Thymus (tissue), 11 donors: ENCODE measurements at regions not wholly inside any gene's neighbourhood (a gene's known extent, or its start where the extent isn't known, plus 50 kb on each side); places are given as distances from the start of the nearest gene placed in this dataset.
A peak's percentile ranks its signal among the peaks of the same experiment; 100 is the strongest.

Experiments
- DNase-seq, 9 donors: peaks; one replicate each; pipeline ENCODE4 v3.0.0-alpha.2; 2013; ENCODE audit warnings: low spot score in 9 of 9, low read depth in 6 of 9, missing footprints in 1 of 9
- H3K27ac ChIP-seq, 2 donors: one replicate each; pipeline ENCODE4 v1.5.1; 2013; ENCODE audit warnings: control low read depth in 1 of 2, low read depth in 1 of 2, low read length in 1 of 2, mild to moderate bottlenecking in 1 of 2, moderate library complexity in 1 of 2
- H3K27me3 ChIP-seq, 2 donors: one replicate each; pipeline ENCODE4 v1.5.1; 2013; ENCODE audit warnings: low read length in 1 of 2; ENCODE audit not compliant: control insufficient read depth in 2 of 2, insufficient read depth in 1 of 2
- H3K36me3 ChIP-seq, 2 donors: one replicate each; pipeline ENCODE4 v1.5.1; 2013; ENCODE audit warnings: low read length in 1 of 2, mild to moderate bottlenecking in 1 of 2, moderate library complexity in 1 of 2; ENCODE audit not compliant: control insufficient read depth in 2 of 2, insufficient read depth in 2 of 2
- H3K4me1 ChIP-seq, 2 donors: one replicate each; pipeline ENCODE4 v1.5.1; 2013; ENCODE audit warnings: low read length in 2 of 2; ENCODE audit not compliant: control insufficient read depth in 2 of 2, insufficient read depth in 2 of 2
- H3K4me3 ChIP-seq, 2 donors: one replicate each; pipeline ENCODE4 v1.5.1; 2013; ENCODE audit warnings: low read length in 2 of 2, control low read depth in 1 of 2, mild to moderate bottlenecking in 1 of 2
- H3K9me3 ChIP-seq, 2 donors: one replicate each; pipeline ENCODE4 v1.5.1; 2013; ENCODE audit warnings: low read length in 1 of 2, mild to moderate bottlenecking in 1 of 2; ENCODE audit not compliant: control insufficient read depth in 2 of 2, insufficient read depth in 1 of 2
- WGBS: extraction: QIAGEN DNeasy Blood & Tissue Kit; methylation state at CpG from one replicate; pipeline ENCODE4 v1.1.7; 2013; 5-methylcytosine and 5-hydroxymethylcytosine counted together
- donor health status: healthy.

DNA sequence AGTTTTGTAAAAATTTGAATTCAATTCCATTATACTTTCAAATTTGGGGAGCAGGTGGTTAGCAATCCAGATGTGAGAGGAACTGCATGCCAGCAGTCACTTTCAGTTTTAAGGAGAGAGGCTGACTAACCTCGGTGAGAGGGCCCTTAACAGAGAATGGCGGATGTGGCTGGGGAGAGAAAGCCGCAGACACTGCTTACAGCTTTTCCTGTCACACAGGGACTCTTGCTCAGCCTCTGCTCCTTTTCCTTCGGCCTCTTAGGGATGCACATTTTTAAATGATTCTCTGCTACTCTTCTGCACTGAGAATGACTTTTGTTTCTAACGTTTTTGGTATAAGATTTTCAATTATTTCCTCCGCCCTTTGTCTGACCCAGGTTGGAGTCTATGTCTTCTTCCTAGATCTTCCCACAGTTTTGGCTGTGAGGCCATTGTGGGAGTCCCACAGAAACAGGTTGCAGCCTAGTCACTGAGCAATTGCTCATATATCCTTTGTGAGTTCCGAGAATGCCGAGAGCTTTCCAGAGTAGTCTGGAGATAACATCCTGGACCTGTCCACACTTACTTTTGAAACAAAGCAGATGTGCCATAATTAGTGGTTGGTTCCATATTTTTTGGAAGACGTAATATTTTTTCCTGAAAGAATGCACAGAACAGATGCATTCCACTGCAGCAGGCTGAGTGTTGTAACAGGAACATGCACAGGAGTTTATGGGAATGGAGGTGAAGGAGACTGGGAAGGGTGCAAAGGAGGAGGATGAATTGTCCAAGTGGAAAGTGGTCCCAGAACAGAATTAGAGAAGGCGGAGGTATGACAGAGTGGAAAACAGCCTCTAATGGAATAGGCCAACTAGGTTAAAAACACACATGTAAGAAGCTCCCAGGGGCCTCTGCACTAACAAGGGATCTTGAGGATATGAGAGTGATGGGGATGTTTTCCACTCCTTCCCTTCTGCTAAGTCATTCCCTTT is 168.0 kb upstream of the ZNF32 start:
- Histone ChIP-seq H3K27me3 (no peaks in the 10 kb centered on the region), H3K4me1 (peaks cover 9 to 29% of the 10 kb centered on the region in 2 donors), H3K4me3 (no peak overlapping the region), H3K27ac (peak overlapping the region in 1 of 2 donors; percentile 73), H3K9me3 (no peaks in the 10 kb centered on the region), H3K36me3 (no peaks in the 10 kb centered on the region)
- peak; percentile 42 to 92 (median 72) for DNase-seq
- 24% methylated on average over 10 of the region's 10 CpGs for WGBS

- DNase-seq, result no peak
- no peaks in the 10 kb centered on the region for H3K27me3 ChIP-seq
- peak overlapping the region in 1 of 2 donors; percentile 73 for H3K27ac ChIP-seq
- H3K9me3 ChIP-seq, result no peaks in the 10 kb centered on the region
- no peak overlapping the region for H3K4me3 ChIP-seq
- no peaks in the 10 kb centered on the region for H3K36me3 ChIP-seq
- WGBS, result 95% methylated on average over 2 of the region's 2 CpGs
- H3K4me1 ChIP-seq, result peaks cover 9 to 30% of the 10 kb centered on the region in 2 donors
These were observed 166.7 kb upstream of the ZNF32 start for GRCh38 chr10:43815181-43815885.

GRCh38 chr10:43814663-43815062 is 166.0 kb upstream of the ZNF32 start:
- Histone ChIP-seq H3K27me3 (no peaks in the 10 kb centered on the region), H3K4me3 (no peak overlapping the region), H3K4me1 (peaks cover 9 to 33% of the 10 kb centered on the region in 2 donors), H3K27ac (no peak overlapping the region), H3K9me3 (no peaks in the 10 kb centered on the region), H3K36me3 (no peaks in the 10 kb centered on the region)
- DNase-seq, result no peak
- WGBS, result 98% methylated on average over 1 of the region's 1 CpG

GRCh38 chr10:43811871-43812270 is 163.2 kb upstream of the ZNF32 start:
- DNase-seq, result no peak
- Histone ChIP-seq H3K4me3 (no peak overlapping the region), H3K27me3 (no peaks in the 10 kb centered on the region), H3K9me3 (no peaks in the 10 kb centered on the region), H3K4me1 (peaks cover 9 to 32% of the 10 kb centered on the region in 2 donors), H3K36me3 (no peaks in the 10 kb centered on the region), H3K27ac (no peak overlapping the region)
- 92% methylated on average over 3 of the region's 3 CpGs for WGBS

DNA sequence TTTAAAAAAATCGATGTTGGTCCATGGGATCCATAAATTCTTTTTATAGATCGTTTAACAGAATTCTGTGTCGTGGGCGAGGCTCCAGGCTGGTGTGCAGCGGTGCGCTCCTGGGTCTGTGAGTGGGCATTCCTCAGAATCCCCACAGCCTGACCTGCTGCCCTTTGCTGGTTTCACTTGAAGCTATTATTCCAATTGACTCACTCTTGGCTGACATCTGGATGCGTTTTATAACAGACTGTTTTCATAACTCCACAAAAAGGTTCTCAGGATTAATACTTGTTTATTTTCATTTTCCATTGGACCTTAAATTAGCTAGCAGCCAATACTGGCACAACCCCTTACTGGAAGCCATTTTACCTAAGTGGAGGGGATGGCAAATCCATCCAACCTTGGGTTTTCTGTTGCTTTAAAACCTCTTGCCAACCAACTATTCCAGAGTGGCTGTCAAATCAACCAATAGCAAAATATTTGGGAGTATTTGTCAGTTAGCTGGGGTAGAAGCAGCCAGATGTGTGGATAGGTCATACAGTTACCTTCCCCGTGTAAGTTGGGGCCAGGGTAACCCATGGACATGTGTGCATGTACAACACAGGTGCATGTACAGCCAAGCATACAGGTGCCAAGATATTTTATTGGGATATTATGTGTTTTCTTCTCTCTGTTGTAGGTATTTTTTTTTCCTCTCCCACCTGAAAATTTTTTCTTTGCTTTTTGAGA is 160.7 kb upstream of the ZNF32 start:
- Histone ChIP-seq H3K4me3 (no peak overlapping the region), H3K27ac (no peak overlapping the region), H3K9me3 (no peaks in the 10 kb centered on the region), H3K27me3 (no peaks in the 10 kb centered on the region), H3K36me3 (no peaks in the 10 kb centered on the region), H3K4me1 (peaks cover 0 to 18% of the 10 kb centered on the region in 2 donors)
- DNase-seq, result no peak
- WGBS, result 93% methylated on average over 8 of the region's 8 CpGs

DNA sequence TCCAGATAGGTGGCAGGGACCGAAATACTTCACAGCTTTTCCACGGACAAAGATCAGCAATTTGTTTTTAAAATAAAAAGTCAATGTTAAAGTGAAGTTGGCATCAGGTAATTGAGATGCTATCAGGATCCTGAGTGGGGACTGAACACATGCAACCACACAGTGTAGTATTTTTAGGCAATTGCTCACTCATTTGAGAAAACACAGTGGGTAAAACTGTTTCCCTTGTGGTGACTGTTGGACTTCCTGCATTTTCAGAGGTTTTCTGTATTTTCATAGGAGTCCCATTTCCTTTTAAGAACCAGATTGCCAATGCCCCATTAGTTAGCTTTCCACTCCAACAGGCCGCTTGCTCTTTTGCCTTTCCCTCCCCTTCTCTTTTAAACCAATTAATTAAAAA is 159.5 kb upstream of the ZNF32 start:
- Histone ChIP-seq H3K4me3 (no peak overlapping the region), H3K27me3 (no peaks in the 10 kb centered on the region), H3K4me1 (peaks cover 0 to 18% of the 10 kb centered on the region in 2 donors), H3K9me3 (no peaks in the 10 kb centered on the region), H3K36me3 (no peaks in the 10 kb centered on the region), H3K27ac (peak overlapping the region in 1 of 2 donors; percentile 21)
- DNase-seq, result peak in 1 of 9 donors; percentile 57
- WGBS, result 42% methylated on average over 3 of the region's 3 CpGs

- 97% methylated on average over 13 of the region's 13 CpGs for WGBS
- no peak for DNase-seq
These were observed 158.4 kb upstream of the ZNF32 start for GRCh38 chr10:43806831-43807640.

DNA sequence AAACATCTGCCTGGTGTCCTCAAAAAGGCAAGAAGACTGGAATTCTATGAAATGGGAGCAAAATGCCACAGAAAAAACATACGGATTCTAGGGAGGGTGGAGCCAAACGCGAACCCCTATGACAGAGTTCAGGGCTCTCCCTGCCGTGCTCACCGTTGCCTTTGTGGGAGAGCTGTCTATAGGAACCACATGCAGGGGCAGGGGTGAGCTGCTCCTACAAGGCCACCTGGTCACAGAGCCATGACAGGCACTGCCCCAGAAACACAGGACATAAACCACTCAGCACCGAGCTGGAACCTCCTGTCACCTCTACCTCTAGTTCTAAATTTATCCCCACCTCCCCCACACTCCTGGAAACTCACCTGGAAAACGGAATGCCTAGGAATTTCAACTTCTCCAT is 155.1 kb upstream of the ZNF32 start:
- Histone ChIP-seq H3K4me1 (peaks cover 2 to 14% of the 10 kb centered on the region in 2 donors), H3K27me3 (no peaks in the 10 kb centered on the region), H3K4me3 (no peak overlapping the region), H3K36me3 (no peaks in the 10 kb centered on the region), H3K9me3 (no peaks in the 10 kb centered on the region), H3K27ac (no peak overlapping the region)
- no peak for DNase-seq
- 85% methylated on average over 7 of the region's 7 CpGs for WGBS

More at GRCh38 chr10:43806831-43807640, 158.4 kb upstream of the ZNF32 start:
- Histone ChIP-seq H3K27me3 (no peaks in the 10 kb centered on the region), H3K27ac (no peak overlapping the region), H3K4me3 (no peak overlapping the region), H3K36me3 (no peaks in the 10 kb centered on the region), H3K4me1 (peaks cover 0 to 18% of the 10 kb centered on the region in 2 donors), H3K9me3 (no peaks in the 10 kb centered on the region)
